A673 (cell line): ENCODE measurements at regions not wholly inside any gene's neighbourhood (a gene's known extent, or its start where the extent isn't known, plus 50 kb on each side); places are given as distances from the start of the nearest gene placed in this dataset.

Experiments used
- CTCF ChIP-seq: fragments of 300-800, 200-600 bp; sonication (generic); conservative IDR thresholded peaks from 2 replicates; pipeline ENCODE4 v1.5.1; 2017; ENCODE audit warnings: low read depth, mild to moderate bottlenecking, antibody characterized with exemption, low read length, moderate library complexity, mixed read lengths
- EZH2 ChIP-seq: fragments of 200-600 bp; sonication (generic); IDR thresholded peaks from 2 replicates; pipeline ENCODE4 v1.6.1; 2017; ENCODE audit warnings: borderline replicate concordance, low read depth, mild to moderate bottlenecking, mixed read lengths, antibody characterized with exemption, low read length; ENCODE audit not compliant: poor library complexity, severe bottlenecking

DNA sequence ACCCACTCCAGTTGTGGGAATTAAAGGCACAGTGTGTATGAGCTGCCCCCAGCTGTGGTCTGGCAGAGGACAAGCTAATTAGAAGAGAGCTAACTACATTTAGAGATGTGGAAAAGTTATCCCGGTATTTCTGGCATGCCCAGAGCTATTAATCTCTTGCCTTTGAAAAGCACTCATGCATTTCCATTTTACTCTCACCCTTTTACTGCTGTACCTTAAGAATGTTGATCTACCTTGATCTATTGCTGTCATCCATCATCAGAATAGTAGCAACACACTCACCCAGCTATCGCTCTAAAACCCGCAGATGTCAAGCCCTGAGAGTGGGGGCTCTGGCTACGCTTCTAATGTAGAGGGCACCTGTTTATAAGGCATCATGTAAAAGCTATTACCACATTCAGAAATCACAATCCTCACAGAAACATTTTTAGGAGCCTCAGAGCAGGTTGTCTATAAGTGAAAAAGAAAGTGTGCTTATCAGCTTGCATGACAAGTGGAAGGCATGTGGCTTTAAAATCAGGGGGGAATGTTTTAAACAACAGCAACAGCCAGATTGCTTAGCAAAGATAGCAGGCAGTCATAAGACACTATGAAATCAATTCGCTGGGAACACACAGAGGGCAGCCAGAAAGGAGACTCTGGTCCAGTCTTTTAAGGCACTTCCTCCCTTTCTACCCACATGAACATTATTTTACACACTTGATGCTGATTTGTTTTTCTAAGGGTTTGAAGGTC lies 224.2 kb upstream of the IRS2 start:
- TF ChIP-seq CTCF (no peak), EZH2 (no peak)
